ENCODE measurements at regions not wholly inside any gene's neighbourhood (a gene's known extent, or its start where the extent isn't known, plus 50 kb on each side); places are given as distances from the start of the nearest gene placed in this dataset.
"Not testable (repeated sequence)": the region's sequence is repeated elsewhere in the genome, so short reads cannot be mapped to it uniquely, and the experiment has no call there.

- BruUV-seq (replicated peaks): no TSS peak
- H3K79me2 ChIP-seq (ENCODE audit: insufficient read depth, low read depth, low read length): no peaks in the 10 kb centered on the region
- DNase-seq (ENCODE audit: low spot score): peak; percentile 17
- H3K4me1 ChIP-seq (ENCODE audit: insufficient read depth, low read length, poor library complexity, severe bottlenecking): no peaks in the 10 kb centered on the region
- H3K36me3 ChIP-seq (ENCODE audit: insufficient read depth, low read length): no peaks in the 10 kb centered on the region
- CTCF ChIA-PET (ENCODE audit: unreplicated experiment): no interaction called here
- H3K4me3 ChIP-seq (ENCODE audit: low read depth, low read length, poor library complexity, severe bottlenecking): no peak overlapping the region
- POLR2A ChIA-PET: no interaction called here
- H2AFZ ChIP-seq (ENCODE audit: low read length): peak overlapping the region; percentile 41; the same call in 1 of the 2 replicates
- no peak for TF ChIP-seq EZH2phosphoT487 (IDR thresholded peaks at IDR 0.05; ENCODE audit: borderline replicate concordance, low read depth, low read length)
- TF ChIP-seq CTCF (conservative IDR thresholded peaks at IDR 0.05; ENCODE audit: low read length): no peak
- 0 out of 2 replicates have a peak overlapping the region, but pooled peaks have one; percentile 26 for H3K4me2 ChIP-seq (ENCODE audit: low read length)
- H3K9me2 ChIP-seq (ENCODE audit: insufficient read depth, low read length): no peaks in the 10 kb centered on the region
- no peaks in the 10 kb centered on the region for H4K20me1 ChIP-seq (ENCODE audit: insufficient read depth, low read length)
- intact Hi-C loops (cut with micrococcal nuclease; ENCODE audit: unreplicated experiment): no loop called here
- no peaks in the 10 kb centered on the region for H3K9me3 ChIP-seq (ENCODE audit: low read length)
- H3K27ac ChIP-seq (ENCODE audit: low read depth, low read length, poor library complexity, severe bottlenecking): no peak overlapping the region
Measured at GRCh38 chrY:12431546-12431945, 269.5 kb upstream of the USP9Y start.

- CTCF ChIA-PET (ENCODE audit: unreplicated experiment); H4K20me1 ChIP-seq (ENCODE audit: insufficient read depth, low read length); H3K4me2 ChIP-seq (ENCODE audit: low read length); H3K9me2 ChIP-seq (ENCODE audit: insufficient read depth, low read length); H3K9me3 ChIP-seq (ENCODE audit: low read length); POLR2A ChIA-PET; BruUV-seq (replicated peaks); H3K27ac ChIP-seq (ENCODE audit: low read depth, low read length, poor library complexity, severe bottlenecking); H3K36me3 ChIP-seq (ENCODE audit: insufficient read depth, low read length); H3K79me2 ChIP-seq (ENCODE audit: insufficient read depth, low read depth, low read length); H2AFZ ChIP-seq (ENCODE audit: low read length); H3K4me1 ChIP-seq (ENCODE audit: insufficient read depth, low read length, poor library complexity, severe bottlenecking); DNase-seq (ENCODE audit: low spot score); intact Hi-C loops (cut with micrococcal nuclease; ENCODE audit: unreplicated experiment); H3K4me3 ChIP-seq (ENCODE audit: low read depth, low read length, poor library complexity, severe bottlenecking): not testable (repeated sequence)
Measured at GRCh38 chrY:12438823-12439222, 262.2 kb upstream of the USP9Y start.

GRCh38 chrY:12444200-12444599 lies 256.8 kb upstream of the USP9Y start:
- H3K9me3 ChIP-seq (ENCODE audit: low read length): no peaks in the 10 kb centered on the region
- POLR2A ChIA-PET: no interaction called here
- no TSS peak for BruUV-seq (replicated peaks)
- H3K36me3 ChIP-seq (ENCODE audit: insufficient read depth, low read length): no peaks in the 10 kb centered on the region
- CTCF ChIA-PET (ENCODE audit: unreplicated experiment): no interaction called here
- no peaks in the 10 kb centered on the region for H4K20me1 ChIP-seq (ENCODE audit: insufficient read depth, low read length)
- no peak for DNase-seq (ENCODE audit: low spot score)
- H3K27ac ChIP-seq (ENCODE audit: low read depth, low read length, poor library complexity, severe bottlenecking): no peak overlapping the region
- H3K4me1 ChIP-seq (ENCODE audit: insufficient read depth, low read length, poor library complexity, severe bottlenecking): no peaks in the 10 kb centered on the region
- TF ChIP-seq CTCF (conservative IDR thresholded peaks at IDR 0.05; ENCODE audit: low read length): no peak
- no peak for TF ChIP-seq EZH2phosphoT487 (IDR thresholded peaks at IDR 0.05; ENCODE audit: borderline replicate concordance, low read depth, low read length)
- intact Hi-C loops (cut with micrococcal nuclease; ENCODE audit: unreplicated experiment): no loop called here
- no peaks in the 10 kb centered on the region for H3K79me2 ChIP-seq (ENCODE audit: insufficient read depth, low read depth, low read length)
- no peak overlapping the region for H2AFZ ChIP-seq (ENCODE audit: low read length)
- no peaks in the 10 kb centered on the region for H3K9me2 ChIP-seq (ENCODE audit: insufficient read depth, low read length)
- no peak overlapping the region for H3K4me2 ChIP-seq (ENCODE audit: low read length)
- H3K4me3 ChIP-seq (ENCODE audit: low read depth, low read length, poor library complexity, severe bottlenecking): no peak overlapping the region

GRCh38 chrY:12446486-12447265 lies 254.4 kb upstream of the USP9Y start:
- H3K27ac ChIP-seq (ENCODE audit: low read depth, low read length, poor library complexity, severe bottlenecking); H2AFZ ChIP-seq (ENCODE audit: low read length); H3K9me2 ChIP-seq (ENCODE audit: insufficient read depth, low read length); H3K36me3 ChIP-seq (ENCODE audit: insufficient read depth, low read length); H3K4me2 ChIP-seq (ENCODE audit: low read length); BruUV-seq (replicated peaks); DNase-seq (ENCODE audit: low spot score); CTCF ChIA-PET (ENCODE audit: unreplicated experiment); H3K9me3 ChIP-seq (ENCODE audit: low read length); H3K79me2 ChIP-seq (ENCODE audit: insufficient read depth, low read depth, low read length); H4K20me1 ChIP-seq (ENCODE audit: insufficient read depth, low read length); intact Hi-C loops (cut with micrococcal nuclease; ENCODE audit: unreplicated experiment); POLR2A ChIA-PET; H3K4me3 ChIP-seq (ENCODE audit: low read depth, low read length, poor library complexity, severe bottlenecking); H3K4me1 ChIP-seq (ENCODE audit: insufficient read depth, low read length, poor library complexity, severe bottlenecking): not testable (repeated sequence)

- H3K4me3 ChIP-seq (ENCODE audit: low read depth, low read length, poor library complexity, severe bottlenecking); H3K9me2 ChIP-seq (ENCODE audit: insufficient read depth, low read length); CTCF ChIA-PET (ENCODE audit: unreplicated experiment); H3K79me2 ChIP-seq (ENCODE audit: insufficient read depth, low read depth, low read length); BruUV-seq (replicated peaks); H3K4me2 ChIP-seq (ENCODE audit: low read length); H2AFZ ChIP-seq (ENCODE audit: low read length); intact Hi-C loops (cut with micrococcal nuclease; ENCODE audit: unreplicated experiment); H3K27ac ChIP-seq (ENCODE audit: low read depth, low read length, poor library complexity, severe bottlenecking); DNase-seq (ENCODE audit: low spot score); H3K4me1 ChIP-seq (ENCODE audit: insufficient read depth, low read length, poor library complexity, severe bottlenecking); H4K20me1 ChIP-seq (ENCODE audit: insufficient read depth, low read length); H3K36me3 ChIP-seq (ENCODE audit: insufficient read depth, low read length); H3K9me3 ChIP-seq (ENCODE audit: low read length); POLR2A ChIA-PET: not testable (repeated sequence)
Measured at GRCh38 chrY:12448561-12448960, 252.5 kb upstream of the USP9Y start.
